Right lobe of liver (tissue), 6 donors: ENCODE measurements at regions not wholly inside any gene's neighbourhood (a gene's known extent, or its start where the extent isn't known, plus 50 kb on each side); places are given as distances from the start of the nearest gene placed in this dataset.

Source experiments
- ATAC-seq, 4 donors: fragments of 200-7000 bp; cut with Tn5 transposase; one replicate each; pipeline ENCODE4 v1.9.1; 2020; ENCODE audit warnings: mild to moderate bottlenecking in 4 of 4, moderate library complexity in 4 of 4
- DNase-seq, 3 donors: peaks; one replicate each; pipeline ENCODE4 v3.0.0-alpha.2; 2020
- H3K27ac ChIP-seq, 3 donors: fragments of 200-600 bp; one replicate each; pipeline ENCODE4 v1.8.0; 2022
- H3K27me3 ChIP-seq, 2 donors: fragments of 200-600 bp; one replicate each; pipeline ENCODE4 v1.8.0; 2022
- H3K36me3 ChIP-seq, 4 donors: fragments of 200-600 bp; sonication (generic) in 1 of 4; one replicate each; pipeline versions ENCODE4 v1.5.1 to v1.8.0; 2017 to 2022; ENCODE audit warnings: control low read depth in 1 of 4
- H3K4me1 ChIP-seq, 4 donors: fragments of 200-600 bp; sonication (generic) in 1 of 4; one replicate each; pipeline versions ENCODE4 v1.5.1 to v1.8.0; 2017 to 2022; ENCODE audit warnings: control low read depth in 1 of 4
- H3K4me3 ChIP-seq, 3 donors: fragments of 200-600 bp; one replicate each; pipeline ENCODE4 v1.8.0; 2022
- H3K9me3 ChIP-seq, 4 donors: fragments of 200-600 bp; sonication (generic) in 1 of 4; one replicate each; pipeline versions ENCODE4 v1.5.1 to v1.8.0; 2017 to 2022; ENCODE audit warnings: control low read depth in 1 of 4
- POLR2A ChIP-seq: fragments of 450-650 bp; IDR thresholded peaks from one replicate; pipeline ENCODE4 v1.6.1; 2017; ENCODE audit warnings: antibody characterized with exemption, mild to moderate bottlenecking
- whole genome bisulfite sequencing: methylation state at CpG from one replicate; pipeline ENCODE4 v1.1.6; 2018; ENCODE audit warnings: low coverage, low lambda C conversion rate; ENCODE audit not compliant: insufficient coverage; ENCODE audit errors: missing lambda C conversion rate; 5-methylcytosine and 5-hydroxymethylcytosine counted together
- intact Hi-C, 2 donors: fragments of 100-400 bp; cut with DNase I; formaldehyde crosslinking; loops; one replicate each; pipeline versions ENCODE4 v1.11.2 to v1.14.1; 2022
- TF ChIP-seq, protein P1 (sequence below), 4 donors: fragments of 200-600 bp in 3 of 4; fragments of 450-650 bp in 1 of 4; IDR thresholded peaks; one replicate each; pipeline versions ENCODE4 v1.5.1 to v1.8.0; 2016 to 2022; ENCODE audit warnings: antibody characterized with exemption in 4 of 4, mild to moderate bottlenecking in 2 of 4
- donor health status: DM: no; HTN: yes; CAD: no.
- donor health status: DM: no; HTN: no; CAD: no.
- donor health status: DM: no; HTN: no; CAD: no.
- donor health status: DM: no; HTN: yes; CAD: no.
- donor health status: DM: no; HTN: yes; CAD: no.

DNA sequence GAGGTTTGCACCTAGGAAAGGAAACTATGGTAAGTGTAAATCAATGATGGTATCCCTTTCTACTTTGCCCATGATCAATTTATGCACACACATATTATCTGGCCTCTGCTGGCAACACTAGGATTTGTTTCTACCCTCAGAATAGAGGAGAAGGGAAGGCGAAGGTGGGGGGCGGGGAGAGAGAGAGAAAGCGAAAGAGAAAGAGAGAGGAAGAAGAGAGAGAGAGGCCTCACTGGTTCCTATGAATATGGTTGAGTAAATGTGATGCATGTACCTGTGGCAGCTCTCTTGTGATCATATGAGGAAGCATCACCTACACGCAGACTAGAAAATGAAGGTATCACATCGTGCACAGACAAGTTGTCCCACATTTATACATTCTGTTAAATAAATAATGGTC lies 882.0 kb upstream of the SLITRK6 start:
- TF ChIP-seq, protein P1, sequence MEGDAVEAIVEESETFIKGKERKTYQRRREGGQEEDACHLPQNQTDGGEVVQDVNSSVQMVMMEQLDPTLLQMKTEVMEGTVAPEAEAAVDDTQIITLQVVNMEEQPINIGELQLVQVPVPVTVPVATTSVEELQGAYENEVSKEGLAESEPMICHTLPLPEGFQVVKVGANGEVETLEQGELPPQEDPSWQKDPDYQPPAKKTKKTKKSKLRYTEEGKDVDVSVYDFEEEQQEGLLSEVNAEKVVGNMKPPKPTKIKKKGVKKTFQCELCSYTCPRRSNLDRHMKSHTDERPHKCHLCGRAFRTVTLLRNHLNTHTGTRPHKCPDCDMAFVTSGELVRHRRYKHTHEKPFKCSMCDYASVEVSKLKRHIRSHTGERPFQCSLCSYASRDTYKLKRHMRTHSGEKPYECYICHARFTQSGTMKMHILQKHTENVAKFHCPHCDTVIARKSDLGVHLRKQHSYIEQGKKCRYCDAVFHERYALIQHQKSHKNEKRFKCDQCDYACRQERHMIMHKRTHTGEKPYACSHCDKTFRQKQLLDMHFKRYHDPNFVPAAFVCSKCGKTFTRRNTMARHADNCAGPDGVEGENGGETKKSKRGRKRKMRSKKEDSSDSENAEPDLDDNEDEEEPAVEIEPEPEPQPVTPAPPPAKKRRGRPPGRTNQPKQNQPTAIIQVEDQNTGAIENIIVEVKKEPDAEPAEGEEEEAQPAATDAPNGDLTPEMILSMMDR (IDR thresholded peaks at IDR 0.05): no peak
- no peak for TF ChIP-seq POLR2A
- H3K27me3 ChIP-seq: no peaks in the 10 kb centered on the region

DNA sequence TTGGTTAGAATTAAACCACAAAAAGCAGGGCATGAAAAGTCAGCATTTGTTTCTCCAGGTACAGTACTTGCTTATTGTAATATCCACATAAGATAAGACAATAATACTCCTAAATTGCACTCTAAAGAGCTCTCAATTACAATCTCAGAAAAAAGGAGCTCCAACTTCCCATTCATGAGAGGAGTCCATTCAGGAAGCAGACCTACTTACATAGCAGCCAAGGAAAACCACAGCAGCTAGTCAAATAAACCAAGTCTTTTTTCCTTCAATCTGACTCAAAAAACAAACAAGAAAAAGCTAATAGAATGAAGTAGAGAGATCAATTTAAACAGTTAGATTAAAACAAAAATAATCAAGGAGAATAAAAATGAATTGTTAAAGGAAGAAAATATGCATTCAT lies 885.2 kb upstream of the SLITRK6 start:
- H3K27me3 ChIP-seq: no peaks in the 10 kb centered on the region
- H3K4me3 ChIP-seq: no peak overlapping the region
- no peaks in the 10 kb centered on the region for H3K4me1 ChIP-seq
- no peak for DNase-seq
- ATAC-seq: no peak
- intact Hi-C loops: no loop called here
- H3K9me3 ChIP-seq: no peaks in the 10 kb centered on the region
- TF ChIP-seq, protein P1 (IDR thresholded peaks at IDR 0.05): no peak
- TF ChIP-seq POLR2A: no peak
- no peaks in the 10 kb centered on the region for H3K36me3 ChIP-seq
- H3K27ac ChIP-seq: no peak overlapping the region

More for the DNA sequence above, 882.0 kb upstream of the SLITRK6 start:
- Histone ChIP-seq H3K36me3 (no peaks in the 10 kb centered on the region), H3K9me3 (no peaks in the 10 kb centered on the region), H3K27ac (no peak overlapping the region), H3K4me3 (no peak overlapping the region), H3K4me1 (no peaks in the 10 kb centered on the region)
- no peak for ATAC-seq
- 47% methylated on average over 5 of the region's 5 CpGs for WGBS
- DNase-seq: no peak
- intact Hi-C loops: no loop called here

DNA sequence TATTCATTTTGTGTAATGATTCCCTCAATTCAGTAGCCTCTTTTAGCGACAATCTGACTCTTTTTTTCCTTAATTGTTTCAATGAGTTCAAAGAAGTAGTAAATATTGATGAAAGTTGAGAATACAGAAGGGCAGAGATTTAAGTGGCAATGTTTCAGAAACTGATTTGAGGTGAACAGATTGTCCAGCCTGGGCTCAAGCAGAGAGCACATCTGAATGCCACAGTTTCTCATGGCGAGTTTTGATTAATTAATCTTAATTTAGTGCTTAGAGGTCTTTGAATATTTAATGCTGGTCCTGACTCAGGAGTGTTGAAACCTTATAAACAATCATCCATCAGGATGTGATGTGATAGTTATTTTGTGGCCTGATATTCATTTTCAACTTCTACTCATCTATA lies 890.7 kb upstream of the SLITRK6 start:
- no peaks in the 10 kb centered on the region for H3K4me1 ChIP-seq
- no peaks in the 10 kb centered on the region for H3K9me3 ChIP-seq
- ATAC-seq (no peak), DNase-seq (no peak)
- no peak for TF ChIP-seq POLR2A
- TF ChIP-seq, protein P1 (IDR thresholded peaks at IDR 0.05): no peak
- intact Hi-C loops: no loop called here
- WGBS: 47% methylated on average over 2 of the region's 2 CpGs
- H3K27me3 ChIP-seq: no peaks in the 10 kb centered on the region
- H3K27ac ChIP-seq: no peak overlapping the region
- no peaks in the 10 kb centered on the region for H3K36me3 ChIP-seq
- no peak overlapping the region for H3K4me3 ChIP-seq

DNA sequence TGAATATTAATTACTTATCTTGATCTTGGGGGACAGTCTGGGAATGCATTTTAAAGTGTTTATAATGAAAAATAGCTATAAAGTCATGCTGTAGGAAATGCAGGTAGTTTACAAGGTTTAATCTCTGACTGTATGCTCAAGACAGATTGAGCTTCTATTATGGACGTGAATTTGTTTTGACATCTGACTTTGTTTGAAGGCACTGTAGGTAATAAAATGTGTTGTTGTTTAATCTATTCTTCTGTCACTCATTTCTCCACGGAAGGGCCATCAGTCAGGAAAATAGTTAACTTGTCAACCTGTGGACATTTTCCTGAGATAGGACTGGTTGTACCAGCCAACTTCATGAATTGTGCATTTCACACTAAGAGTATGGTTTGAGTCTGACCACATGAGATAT lies 893.1 kb upstream of the SLITRK6 start:
- TF ChIP-seq POLR2A: no peak
- TF ChIP-seq, protein P1 (IDR thresholded peaks at IDR 0.05): no peak
- no peaks in the 10 kb centered on the region for H3K9me3 ChIP-seq
- no peak overlapping the region for H3K4me3 ChIP-seq
- WGBS: 41% methylated on average over 2 of the region's 2 CpGs
- H3K27me3 ChIP-seq: no peaks in the 10 kb centered on the region
- DNase-seq: no peak
- no peaks in the 10 kb centered on the region for H3K36me3 ChIP-seq
- H3K27ac ChIP-seq: no peak overlapping the region
- no peaks in the 10 kb centered on the region for H3K4me1 ChIP-seq
- ATAC-seq: no peak
- intact Hi-C loops: no loop called here

DNA sequence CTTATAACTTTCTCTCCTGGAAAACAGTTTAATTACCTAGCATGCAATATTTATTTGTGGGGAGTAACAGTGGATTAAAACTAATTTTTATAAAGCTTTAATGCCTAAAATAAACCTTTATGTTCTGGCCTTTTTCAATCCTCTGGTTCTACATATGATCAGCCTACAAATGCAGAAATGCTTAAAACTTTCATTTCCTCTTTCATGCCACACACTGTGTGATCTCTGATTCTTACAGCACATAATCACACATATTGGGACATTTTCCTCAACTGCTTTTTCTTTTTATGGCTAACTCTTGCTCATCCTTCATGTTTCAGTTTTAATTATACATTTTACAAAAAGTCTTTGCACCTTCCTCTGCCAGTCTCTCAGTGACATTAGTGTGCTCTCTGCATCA lies 910.8 kb upstream of the SLITRK6 start:
- ATAC-seq: no peak
- Histone ChIP-seq H3K4me1 (no peaks in the 10 kb centered on the region), H3K27ac (no peak overlapping the region), H3K4me3 (no peak overlapping the region), H3K9me3 (no peaks in the 10 kb centered on the region), H3K36me3 (no peaks in the 10 kb centered on the region), H3K27me3 (no peaks in the 10 kb centered on the region)
- no peak for DNase-seq
- intact Hi-C loops: no loop called here
- TF ChIP-seq, protein P1 (IDR thresholded peaks at IDR 0.05): no peak
- no peak for TF ChIP-seq POLR2A
